HG03280 (cell line): ENCODE measurements at regions not wholly inside any gene's neighbourhood (a gene's known extent, or its start where the extent isn't known, plus 50 kb on each side); places are given as distances from the start of the nearest gene placed in this dataset.
"Not testable (repeated sequence)": the region's sequence is repeated elsewhere in the genome, so short reads cannot be mapped to it uniquely, and the experiment has no call there.

ENCODE experiments used
- ATAC-seq: cut with Tn5 transposase; IDR thresholded peaks from one replicate; pipeline ENCODE4 v1.9.1; 2021; ENCODE audit warnings: mild to moderate bottlenecking, moderate library complexity; ENCODE audit not compliant: unreplicated experiment

DNA sequence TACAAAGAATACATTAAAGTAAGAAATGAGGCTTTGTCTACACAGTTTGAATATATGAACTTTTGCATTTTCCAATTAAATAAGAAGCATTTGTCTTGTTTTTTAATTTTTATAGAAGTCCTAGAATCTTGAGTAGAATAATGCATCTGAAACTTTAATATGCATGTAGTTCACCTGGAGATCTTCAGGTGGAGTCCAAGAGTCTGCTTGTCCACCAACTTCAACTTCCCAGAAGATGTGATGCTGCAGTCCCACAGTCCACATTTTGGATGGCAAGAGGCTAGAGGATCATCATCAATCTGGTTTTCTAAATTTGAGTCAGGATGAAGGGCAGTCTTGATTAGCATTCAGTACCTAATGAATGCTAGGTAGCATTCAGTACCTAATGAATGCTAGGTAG, 357.6 kb upstream of the SOX2 start:
- ATAC-seq: no peak

DNA sequence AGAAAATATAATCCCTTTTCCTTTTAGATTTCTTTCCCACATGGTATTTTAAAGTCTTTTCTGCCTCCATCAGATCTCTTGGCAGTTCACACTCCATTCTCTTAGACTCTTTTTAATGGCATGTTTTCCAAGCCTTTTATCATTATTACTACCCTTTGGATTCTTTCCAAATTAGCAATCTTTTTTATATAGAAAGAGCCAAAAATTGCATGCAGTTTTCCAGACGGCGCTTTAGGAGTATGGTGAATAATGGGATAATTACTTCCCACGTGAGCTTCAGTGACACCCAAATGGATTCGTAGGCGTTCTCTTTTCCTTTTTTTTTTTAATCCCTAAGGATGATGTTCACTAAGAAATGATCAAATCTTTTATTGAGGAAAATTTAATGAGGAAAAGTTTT, 354.8 kb upstream of the DNAJC19 start:
- no peak for ATAC-seq

DNA sequence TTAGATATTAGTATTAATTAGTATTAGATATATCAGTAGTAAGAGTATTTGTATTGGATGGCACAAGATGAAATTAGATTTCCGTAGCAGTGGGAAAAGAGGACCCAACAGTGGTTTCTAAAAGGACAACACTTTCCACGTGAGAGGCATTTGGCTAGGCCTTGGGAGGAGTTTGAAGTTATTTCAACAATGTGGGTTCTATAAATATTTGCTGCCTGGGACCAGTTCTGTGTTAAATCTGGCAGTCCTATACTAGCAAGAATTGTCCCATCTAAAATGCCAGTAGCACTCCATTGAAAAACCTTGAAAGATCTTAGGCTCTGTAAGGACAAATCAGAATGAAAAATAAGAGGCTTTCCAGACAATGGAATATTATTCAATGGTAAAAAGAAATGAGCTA, 347.1 kb upstream of the DNAJC19 start:
- no peak for ATAC-seq

DNA sequence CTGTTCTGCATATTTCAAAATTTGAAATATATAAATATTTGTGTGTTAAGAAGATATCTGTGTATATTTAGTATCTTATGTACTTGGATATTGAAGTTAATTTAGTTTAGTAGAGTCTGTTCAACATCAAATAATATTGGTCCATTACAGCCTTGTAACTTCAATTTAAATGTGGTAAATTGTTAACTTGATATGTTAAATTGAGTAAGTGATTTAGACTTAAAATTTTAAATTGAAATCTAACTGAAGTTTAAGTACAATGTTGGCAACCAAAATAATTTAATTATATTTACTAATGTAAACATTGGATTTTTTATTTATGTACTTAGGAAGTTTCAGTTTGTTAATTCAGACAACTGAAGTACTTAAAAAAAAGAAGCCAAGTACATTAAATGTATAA, 343.9 kb upstream of the DNAJC19 start:
- ATAC-seq: no peak

DNA sequence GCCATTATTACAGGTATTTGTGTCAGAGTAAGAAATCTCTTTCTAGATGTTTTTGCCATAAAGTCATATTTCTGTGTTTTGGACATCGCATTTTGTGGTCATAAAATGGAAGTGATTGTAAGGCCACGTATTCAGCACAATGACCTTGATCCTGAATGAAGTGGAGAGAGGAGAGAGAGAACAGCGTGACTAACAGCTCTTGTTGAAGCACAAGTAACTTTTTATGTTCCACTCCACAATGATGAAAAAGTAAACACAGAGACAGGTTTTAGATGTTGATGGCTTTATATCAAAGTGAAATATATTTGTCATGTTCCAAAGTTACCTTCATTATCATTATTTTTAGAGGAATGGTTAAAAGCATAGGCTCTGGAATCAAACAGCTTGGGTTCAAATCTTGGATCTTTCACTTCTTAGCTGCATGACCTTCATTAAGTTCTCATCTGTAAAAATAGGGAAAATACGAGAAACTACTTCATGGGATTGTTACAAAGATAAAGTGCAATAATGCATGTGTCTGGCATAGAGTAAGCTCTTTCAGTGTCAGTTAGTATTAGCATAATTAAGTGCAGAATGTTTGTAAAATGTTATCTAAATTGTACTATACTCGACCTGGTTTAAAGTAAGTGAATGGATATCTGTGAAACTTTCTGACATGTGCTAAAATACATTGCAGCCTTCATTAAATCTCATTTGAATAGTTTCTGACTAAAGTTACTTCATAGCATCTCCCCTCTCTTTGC, 341.5 kb upstream of the DNAJC19 start:
- no peak for ATAC-seq

DNA sequence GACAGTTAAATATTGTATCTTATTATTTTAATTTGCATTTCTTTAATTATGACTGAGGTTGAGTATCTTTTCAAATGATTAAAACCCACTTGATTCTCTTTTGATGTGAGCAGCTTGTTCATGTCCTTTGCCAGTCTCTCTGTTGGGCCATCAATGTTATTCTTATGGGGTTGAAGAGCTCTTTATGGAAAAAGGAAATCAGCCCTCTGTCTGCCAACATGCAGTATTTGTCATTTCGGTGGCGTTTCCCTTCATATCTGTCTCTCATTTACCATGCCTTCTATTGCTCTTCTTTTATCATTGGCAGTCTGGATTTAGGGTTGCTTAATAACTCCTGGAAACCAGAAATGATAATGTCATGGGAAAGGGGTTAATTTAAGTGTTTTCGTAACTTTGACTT, 340.7 kb upstream of the DNAJC19 start:
- ATAC-seq: no peak

DNA sequence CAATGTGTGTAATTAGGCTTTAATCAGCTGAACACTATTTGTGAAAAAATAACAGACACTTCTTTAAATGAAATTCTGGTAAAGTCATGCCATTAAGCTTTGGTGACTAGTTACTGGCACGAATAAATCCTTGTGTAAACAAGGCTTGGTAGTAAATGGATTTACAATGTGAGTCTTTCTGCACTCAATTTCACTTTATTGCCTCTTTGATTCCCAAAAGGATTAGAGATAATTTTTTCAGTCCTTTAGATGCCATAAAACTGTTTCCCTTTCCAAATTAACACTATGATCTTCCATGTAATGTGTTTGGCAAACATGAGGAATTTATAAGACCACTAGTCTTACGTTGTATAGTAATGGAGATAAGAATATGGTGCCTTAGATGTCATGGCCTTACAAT, 339.5 kb upstream of the DNAJC19 start:
- ATAC-seq: no peak

DNA sequence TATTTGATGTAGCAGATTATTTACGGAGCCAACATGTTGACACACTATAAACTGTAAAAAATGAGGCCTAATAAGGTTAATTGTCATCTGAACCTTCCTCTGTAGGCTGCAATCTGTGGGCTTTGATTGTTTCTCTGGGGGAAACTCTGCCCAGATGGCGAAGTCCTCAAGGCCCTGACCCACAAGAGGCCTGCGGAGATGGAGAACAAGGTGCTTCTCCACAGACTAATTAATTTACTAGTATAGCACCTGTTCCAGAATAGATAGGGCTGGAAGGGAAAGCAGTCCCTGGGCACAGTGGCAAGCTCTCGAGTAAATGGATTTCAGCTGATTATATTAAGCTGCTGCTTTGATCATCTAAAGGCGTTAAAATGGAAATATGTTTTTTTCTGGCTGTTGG, 338.8 kb upstream of the DNAJC19 start:
- ATAC-seq: no peak

DNA sequence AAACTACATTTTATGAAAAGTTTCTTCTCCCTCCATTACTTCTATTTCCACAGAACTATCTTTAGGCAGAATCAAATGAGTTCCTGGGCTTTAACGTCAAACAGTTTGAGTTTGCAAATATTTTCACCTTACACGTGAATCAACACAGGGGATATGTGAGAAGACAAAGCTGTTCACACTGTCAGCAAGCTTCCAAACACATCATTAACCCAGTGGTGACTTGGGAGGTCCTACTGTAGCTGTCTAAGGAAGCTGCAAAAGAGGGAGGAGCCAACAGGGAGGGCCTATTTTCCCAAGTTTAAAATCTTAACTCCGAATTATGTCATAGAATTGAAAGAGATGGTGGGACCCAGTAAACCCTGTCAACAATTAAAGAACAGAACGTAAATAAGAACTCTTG, 337.8 kb upstream of the DNAJC19 start:
- no peak for ATAC-seq

DNA sequence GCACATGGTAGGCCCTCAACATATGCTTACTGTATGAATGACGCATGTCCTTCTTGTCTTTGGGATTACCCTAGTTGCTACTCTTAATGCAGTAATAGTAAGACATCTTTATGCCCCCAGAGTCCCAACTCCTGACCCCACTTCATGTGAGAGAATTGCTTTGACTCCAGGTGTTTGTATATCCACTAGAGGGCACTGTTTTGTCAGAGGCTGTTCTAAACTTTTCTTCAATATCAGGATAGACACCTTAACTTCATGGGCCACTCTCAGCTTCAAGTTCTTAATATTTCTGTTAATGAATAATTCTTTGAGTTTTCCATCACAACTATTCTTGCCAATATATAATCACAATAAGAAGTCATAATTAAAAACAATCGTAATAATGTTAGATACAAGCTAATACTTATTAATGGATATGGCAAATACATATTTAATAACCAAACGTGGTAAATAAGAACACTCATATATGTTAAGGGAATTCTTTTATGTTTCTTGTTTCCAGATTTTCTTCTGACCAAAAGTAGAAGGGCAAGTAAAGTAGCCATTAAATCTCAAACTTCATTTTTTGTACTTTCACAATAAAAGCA, 337.2 kb upstream of the DNAJC19 start:
- ATAC-seq: peak; percentile 71

DNA sequence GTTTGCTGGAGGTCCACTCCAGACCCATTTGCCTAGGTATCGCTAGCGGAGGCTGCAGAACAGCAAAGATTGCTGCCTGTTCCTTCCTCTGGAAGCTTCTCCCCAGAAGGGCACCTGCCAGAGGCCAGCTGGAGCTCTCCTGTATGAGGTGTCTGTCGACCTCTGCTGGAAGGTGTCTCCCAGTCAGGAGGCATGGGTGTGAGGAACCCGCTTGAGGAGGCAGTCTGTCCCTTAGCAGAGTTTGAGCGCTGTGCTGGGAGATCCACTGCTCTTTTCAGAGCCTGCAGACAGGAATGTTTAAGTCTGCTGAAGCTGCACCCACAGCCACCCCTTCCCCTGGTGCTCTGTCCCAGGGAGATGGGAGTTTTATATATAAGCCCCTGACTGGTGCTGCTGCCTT, 335.0 kb upstream of the DNAJC19 start:
- ATAC-seq: not testable (repeated sequence)

DNA sequence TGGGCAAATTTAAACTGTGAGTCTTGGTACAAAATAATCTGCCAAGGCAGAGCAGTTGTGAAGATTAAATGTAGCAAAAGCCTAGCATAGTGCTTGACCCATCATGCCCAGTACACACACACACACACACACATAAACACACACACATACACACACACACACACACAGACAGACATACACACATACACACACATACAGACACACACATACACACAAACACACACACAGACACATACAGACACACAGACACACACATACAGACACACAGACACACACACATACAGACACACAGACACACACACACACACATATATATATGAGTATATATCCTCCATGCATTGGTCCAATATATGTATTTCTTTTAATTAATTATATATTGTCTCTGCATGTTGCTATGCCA, 328.8 kb upstream of the DNAJC19 start:
- ATAC-seq: no peak

DNA sequence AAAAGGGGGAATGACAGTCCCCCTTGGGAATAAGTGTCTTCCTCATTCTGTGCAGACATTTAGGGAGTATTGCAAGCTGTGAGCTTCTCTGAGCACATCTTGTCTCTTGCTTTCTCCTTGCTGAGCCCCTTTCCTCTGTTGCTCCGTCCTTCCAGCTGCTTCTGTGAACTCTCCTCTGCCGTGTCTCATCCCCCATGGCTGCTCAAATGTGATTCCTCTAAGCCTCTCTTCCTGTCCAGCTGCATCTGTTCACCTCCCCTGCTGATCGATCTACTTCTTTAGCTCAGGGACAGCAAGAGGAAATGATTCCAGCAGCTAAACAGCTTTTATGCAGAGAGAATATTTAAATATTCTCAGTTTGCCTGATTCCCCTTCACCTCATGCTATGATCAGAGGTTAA, 328.0 kb upstream of the DNAJC19 start:
- ATAC-seq: no peak

DNA sequence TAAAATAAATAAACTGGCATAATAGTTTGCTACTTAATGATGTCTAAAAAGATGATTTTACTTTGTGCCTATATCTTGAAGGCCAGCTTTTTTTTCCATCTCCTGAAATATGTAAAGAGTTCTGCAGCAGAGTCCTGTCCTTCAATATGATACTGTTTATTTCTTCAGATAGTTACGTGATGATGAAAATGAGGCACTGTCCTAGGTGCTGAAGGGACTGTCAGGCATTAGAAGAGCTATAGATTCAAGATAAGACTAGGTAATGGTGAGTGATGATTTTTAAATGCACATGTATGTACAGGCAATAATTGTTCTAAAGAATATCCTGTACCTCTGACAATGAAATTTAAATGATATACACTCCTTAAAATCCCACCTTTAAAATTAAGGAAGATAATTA, 326.9 kb upstream of the DNAJC19 start:
- no peak for ATAC-seq

DNA sequence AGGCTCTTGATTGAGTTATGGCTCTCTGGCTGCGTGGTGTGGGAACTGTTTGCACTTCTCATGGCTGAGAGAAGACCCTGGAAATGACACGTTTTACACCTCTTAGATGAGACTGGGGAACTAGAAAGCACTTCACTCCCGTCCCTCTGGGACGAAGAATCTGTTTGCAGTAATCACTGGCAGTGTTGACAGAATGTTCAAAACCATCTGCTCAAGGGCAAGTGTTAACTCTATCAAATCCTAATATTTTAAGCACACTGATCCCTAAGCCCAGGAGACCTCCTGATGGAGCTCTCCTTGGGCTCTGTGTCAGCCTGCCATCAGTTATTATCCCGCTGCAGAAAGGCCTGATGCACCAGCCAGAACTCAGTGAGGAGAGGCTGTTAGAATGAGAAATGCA, 323.8 kb upstream of the DNAJC19 start:
- no peak for ATAC-seq

DNA sequence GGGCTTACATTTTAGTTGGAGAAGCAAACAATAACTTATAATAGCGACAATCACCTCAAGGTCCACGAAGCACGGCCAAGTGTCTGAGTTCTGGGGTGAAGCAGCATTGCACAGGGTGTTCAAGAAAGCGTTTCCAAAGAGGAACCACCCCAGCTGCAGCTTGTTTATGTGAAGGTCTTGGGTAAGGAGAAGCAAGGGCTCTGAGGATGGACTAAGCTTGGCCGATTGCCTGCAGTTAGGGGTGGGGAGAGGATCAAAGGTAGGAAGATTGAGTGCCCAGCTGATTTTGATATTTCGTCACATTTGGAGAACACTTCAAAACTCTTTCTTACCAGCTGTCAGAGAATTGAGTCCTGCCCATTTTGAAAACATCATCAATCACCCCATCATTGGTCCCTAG, 321.6 kb upstream of the DNAJC19 start:
- no peak for ATAC-seq

DNA sequence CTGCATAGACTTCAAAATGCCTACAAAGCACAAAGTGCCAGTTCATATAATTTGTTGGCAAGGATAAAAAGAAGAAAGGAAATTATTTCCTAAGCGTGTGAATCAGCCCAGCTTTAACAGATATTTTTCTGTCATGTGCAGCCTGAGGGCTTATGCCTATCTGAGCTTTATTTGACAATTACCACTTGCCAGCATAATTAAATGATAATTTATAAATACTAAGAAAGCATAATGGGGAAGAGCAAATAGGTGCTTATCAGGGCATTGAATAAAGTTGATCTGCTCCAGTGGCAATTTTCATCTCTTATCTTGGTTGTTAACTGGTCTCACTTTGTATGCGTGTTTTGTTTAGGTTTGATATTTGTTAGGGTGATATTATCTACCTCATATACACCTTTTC, 313.4 kb upstream of the DNAJC19 start:
- no peak for ATAC-seq

DNA sequence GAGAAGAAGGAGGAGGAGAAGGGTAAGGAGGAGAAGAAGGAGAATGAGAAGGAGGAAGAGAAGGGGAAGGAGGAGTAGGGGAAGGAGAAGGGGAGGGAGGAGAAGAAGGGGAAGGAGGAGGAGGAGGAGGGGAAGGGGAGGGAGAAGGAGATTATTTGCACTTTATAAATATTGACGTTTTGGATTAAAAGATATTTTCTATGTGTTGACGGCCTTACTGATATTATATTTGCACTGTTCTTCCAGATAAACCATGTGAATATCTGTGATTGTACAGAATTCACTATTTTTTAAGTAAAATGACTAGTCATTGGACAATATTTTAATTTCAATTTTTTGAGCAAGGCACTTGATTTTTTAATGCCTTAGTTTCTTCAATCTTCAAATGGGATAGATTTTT, 310.5 kb upstream of the DNAJC19 start:
- ATAC-seq: no peak

DNA sequence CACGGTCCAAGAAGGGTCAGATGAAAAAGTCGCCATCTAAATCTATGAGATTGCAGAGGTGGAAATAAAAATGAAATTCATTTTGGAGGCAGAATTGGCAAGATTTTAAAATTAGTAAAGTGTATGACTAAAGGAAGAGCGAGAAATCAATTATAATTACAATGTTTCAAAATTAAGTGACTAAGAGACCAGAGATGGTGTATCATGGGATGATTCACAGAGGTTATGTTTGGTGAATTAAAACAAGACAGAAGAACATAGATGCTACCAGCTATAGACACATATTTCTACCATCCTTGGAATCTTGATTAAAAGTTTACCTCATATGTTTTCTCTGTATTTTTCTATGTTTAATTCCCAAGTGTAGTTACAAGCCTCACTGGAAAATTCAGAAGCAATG, 308.9 kb upstream of the DNAJC19 start:
- no peak for ATAC-seq

DNA sequence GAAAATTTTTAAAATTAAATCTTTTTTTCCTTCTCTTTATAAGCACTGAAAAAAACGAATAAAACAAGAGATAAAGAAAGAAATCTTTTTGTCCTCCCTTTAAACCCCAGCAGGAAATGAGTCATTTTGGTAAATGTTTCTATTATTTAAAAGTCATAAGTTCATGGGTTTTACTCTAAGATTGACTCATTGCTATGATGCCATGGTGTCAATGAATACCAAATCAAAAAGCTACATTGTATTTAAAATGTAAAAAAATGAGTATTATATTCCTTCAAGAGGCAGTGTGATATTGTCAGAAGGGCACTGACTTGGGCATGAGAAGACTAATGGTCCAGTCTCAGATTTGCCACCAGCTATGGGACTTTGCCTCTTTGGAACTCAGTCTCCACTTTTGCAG, 303.4 kb upstream of the DNAJC19 start:
- ATAC-seq: peak; percentile 79

DNA sequence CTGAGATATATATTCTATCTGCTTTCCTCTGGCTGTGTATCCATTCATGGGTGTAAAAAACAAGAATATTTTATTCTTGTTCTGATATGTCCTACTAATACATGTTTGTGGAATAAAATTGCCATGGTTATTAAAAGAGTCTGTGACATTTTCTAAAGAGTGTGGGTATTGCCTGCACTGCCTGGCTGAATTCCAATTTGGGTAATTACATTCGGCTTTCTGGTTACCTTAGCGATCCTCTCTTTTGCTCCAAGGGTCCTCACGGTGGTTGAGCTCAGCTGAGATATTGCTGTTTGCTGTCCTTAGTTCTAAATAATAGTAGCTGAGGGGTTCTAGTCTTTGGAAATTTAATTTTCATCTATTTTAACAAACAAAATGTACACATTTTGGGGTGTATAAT, 301.4 kb upstream of the DNAJC19 start:
- no peak for ATAC-seq

DNA sequence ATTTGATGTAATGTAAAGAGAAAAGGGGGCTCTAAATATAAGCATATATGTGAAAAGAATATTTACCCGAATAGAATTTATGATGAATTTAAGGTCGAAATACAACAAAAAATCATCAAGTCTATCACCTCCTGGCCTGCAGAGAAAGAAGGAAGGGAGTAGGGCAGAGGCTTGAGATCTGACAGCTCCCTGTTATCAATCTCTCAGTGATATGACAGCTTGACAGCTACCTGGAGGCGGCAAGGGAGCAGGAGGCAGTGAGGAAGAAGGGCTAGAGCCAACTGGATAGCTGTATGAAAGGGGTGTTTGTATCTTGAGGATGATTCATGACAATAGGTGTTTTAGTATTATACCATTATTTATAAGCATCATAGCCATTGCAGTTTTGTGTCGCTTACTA, 299.8 kb upstream of the DNAJC19 start:
- no peak for ATAC-seq

DNA sequence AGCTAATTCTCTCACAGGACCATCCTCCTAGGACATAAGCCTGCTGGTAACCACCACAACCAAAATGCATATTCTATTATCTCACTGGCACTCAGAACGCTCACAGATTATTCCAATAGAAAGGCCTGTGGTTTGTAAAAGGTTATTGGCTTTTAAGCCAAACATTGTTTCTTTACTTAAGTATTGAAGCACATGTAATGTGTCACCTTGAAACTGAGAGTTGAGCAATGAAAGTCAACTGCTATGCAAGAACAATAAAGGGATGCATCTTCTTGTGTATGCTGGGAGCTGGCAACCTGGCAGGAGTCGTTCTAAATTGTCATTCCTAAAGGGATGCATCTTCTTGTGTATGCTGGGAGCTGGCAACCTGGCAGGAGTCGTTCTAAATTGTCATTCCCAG, 298.6 kb upstream of the DNAJC19 start:
- no peak for ATAC-seq
